Prostate gland (tissue), 2 donors: ENCODE measurements at regions not wholly inside any gene's neighbourhood (a gene's known extent, or its start where the extent isn't known, plus 50 kb on each side); places are given as distances from the start of the nearest gene placed in this dataset.

Experiments used
- POLR2A ChIP-seq: fragments of 450-650 bp; IDR thresholded peaks from one replicate; pipeline ENCODE4 v1.6.1; 2016; ENCODE audit warnings: antibody characterized with exemption, mild to moderate bottlenecking
- POLR2AphosphoS5 ChIP-seq: sonication (generic); formaldehyde crosslinking; IDR thresholded peaks from one replicate; pipeline ENCODE4 v1.6.1; 2017; ENCODE audit warnings: antibody characterized with exemption
- TF ChIP-seq, protein P1 (sequence below), 4 experiments: fragments of 200-600 bp in 2 of 4; fragments of 450-650 bp in 2 of 4; sonication (generic) in 2 of 4; IDR thresholded peaks; 1 replicate in 3 of 4; 2 replicates in 1 of 4; pipeline ENCODE4 v1.5.1; 2016 to 2019; ENCODE audit warnings: antibody characterized with exemption in 4 of 4, mild to moderate bottlenecking in 2 of 4, moderate library complexity in 2 of 4

- TF ChIP-seq, protein P1, sequence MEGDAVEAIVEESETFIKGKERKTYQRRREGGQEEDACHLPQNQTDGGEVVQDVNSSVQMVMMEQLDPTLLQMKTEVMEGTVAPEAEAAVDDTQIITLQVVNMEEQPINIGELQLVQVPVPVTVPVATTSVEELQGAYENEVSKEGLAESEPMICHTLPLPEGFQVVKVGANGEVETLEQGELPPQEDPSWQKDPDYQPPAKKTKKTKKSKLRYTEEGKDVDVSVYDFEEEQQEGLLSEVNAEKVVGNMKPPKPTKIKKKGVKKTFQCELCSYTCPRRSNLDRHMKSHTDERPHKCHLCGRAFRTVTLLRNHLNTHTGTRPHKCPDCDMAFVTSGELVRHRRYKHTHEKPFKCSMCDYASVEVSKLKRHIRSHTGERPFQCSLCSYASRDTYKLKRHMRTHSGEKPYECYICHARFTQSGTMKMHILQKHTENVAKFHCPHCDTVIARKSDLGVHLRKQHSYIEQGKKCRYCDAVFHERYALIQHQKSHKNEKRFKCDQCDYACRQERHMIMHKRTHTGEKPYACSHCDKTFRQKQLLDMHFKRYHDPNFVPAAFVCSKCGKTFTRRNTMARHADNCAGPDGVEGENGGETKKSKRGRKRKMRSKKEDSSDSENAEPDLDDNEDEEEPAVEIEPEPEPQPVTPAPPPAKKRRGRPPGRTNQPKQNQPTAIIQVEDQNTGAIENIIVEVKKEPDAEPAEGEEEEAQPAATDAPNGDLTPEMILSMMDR (IDR thresholded peaks at IDR 0.05): no peak
- TF ChIP-seq POLR2AphosphoS5: no peak
- no peak for TF ChIP-seq POLR2A
Observed at GRCh38 chr5:18050776-18051175, 416.5 kb downstream of the TAF11L14 start.
